GM03348 (cell line): ENCODE measurements at regions not wholly inside any gene's neighbourhood (a gene's known extent, or its start where the extent isn't known, plus 50 kb on each side); places are given as distances from the start of the nearest gene placed in this dataset.
"Not testable (repeated sequence)": the region's sequence is repeated elsewhere in the genome, so short reads cannot be mapped to it uniquely, and the experiment has no call there.

ENCODE experiments used
- DNase-seq: peaks from one replicate; pipeline ENCODE4 v3.0.0; 2012; ENCODE audit warnings: low spot score

DNA sequence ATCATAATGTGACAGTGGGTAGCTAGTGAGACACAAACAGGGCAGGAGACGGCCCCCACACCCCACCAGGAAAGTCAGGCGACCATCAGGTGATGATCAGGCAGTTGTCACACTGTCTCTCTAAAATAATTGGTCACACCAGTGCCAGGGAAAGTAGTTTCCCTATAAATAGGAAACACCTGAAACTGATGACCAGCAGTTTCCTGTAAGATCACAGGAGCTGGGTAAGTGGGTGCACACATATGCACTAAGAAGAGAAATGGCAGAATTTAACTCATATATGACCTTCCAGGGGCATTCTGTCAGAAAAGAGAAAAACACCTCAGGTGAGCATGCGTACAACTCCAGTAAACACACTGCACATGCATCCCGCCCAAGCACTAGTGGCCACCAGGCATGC is 620.5 kb upstream of the GHITM start:
- DNase-seq = no peak

DNA sequence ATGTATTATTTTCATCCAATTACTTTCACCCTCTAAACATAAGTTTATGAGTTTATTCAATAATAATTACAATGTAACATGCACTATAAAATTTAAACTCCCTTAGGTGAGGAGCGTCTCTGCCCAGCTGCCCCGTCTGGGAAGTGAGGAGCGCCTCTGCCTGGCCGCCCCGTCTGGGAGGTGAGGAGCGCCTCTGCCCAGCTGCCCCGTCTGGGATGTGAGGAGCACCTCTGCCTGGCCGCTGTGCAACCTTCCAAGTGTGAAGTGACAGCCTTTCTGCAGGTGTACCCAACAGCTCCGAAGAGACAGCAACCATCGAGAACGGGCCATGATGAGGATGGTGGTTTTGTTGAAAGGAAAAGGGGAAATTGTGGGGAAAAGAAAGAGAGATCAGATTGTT is 618.9 kb upstream of the GHITM start:
- not testable (repeated sequence) for DNase-seq

DNA sequence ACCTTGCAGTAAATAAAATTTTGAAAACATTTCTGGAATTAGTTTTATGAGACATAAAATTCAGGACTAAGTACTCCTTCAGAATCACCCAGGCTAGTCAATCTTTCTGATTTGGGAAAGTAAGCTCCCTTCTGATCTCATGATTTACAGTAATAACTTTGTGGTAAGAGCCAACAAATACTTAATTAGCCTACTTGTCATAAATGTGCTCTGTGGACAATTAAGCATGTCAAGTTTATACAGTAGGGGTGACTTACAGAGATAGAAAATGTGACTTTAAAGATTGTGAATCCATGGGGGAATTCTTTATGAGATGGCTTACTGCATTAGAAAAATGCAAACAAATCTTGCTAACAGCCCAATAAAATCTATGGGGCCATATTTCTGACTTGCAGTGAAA is 616.9 kb upstream of the GHITM start:
- no peak for DNase-seq

DNA sequence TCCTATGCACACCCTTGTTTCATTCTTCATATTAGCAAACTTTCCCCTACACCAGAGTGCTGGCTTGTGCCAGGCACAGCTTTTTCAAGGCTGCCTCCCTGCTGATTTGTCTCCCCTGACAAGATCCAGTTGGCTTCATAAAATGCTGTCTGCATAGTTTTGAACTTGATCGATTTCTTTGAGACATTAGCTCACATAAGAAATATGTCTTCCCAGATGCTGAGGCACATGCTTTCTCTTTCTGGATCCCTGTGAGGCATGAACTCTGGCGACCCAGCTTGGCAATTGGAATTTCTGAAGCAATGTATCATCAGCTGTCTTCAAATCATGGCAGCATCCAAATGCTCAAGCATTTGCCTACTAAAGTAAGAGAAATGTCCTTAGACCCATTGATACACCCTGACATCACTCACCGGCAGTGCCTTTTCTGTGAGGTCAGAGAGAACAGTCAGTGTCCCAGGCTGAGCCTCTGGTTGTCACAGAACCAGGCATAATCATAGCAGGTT is 616.4 kb upstream of the GHITM start:
- no peak for DNase-seq

DNA sequence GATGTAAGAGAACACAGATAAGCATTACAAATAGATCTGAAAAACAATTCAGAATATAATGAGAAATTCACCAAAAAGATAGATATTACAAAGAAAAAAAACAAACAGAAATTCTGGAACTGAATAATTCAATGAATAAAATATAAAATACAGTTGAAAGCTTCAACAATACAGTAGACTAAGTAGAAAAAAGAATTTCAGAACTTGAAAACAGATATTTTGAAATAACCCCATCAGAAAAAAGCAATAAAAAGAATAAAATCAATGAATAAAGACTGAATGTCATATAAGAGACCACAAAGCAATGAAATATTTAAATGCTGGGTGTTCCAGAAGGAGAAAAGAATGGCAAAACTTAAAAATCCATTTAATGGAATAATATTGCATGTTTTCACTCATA is 611.4 kb upstream of the GHITM start:
- no peak for DNase-seq

DNA sequence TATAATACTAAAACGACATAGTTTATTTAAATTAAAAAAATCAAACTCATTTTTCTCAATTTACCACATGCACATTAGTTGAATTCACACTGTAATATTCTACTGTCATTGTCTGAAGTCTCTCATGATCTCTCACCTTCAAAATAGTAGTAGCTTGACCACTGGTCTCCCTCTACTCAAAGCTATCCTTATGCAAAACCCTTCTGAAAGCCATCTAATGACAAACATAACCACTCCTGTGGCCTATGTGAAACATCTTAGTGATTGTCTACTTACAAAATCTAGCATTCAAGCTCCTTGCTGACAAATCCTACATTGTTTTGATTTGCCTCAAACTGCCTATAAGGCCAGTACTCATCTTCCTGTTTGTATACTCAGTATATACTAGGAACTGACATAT is 606.0 kb upstream of the GHITM start:
- DNase-seq = no peak

DNA sequence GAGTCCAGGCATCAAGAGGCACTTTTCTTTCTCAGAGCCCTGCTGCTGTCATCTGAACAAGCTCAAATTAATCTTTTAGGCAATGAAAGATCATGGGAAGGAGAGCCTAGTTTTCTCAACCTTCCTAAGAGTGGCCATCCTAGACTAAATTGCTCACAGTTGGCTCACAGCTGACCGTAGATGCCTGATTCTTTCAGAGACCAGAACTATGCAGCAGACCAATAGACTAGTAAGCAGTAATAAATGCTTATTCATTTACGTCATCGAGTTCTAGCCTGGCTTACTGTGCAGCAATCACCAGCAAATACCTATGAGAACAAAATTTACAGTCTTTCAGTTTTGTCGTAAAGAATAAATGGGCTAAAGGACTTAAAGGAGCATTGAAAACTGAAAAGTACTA is 602.9 kb upstream of the GHITM start:
- DNase-seq = no peak

DNA sequence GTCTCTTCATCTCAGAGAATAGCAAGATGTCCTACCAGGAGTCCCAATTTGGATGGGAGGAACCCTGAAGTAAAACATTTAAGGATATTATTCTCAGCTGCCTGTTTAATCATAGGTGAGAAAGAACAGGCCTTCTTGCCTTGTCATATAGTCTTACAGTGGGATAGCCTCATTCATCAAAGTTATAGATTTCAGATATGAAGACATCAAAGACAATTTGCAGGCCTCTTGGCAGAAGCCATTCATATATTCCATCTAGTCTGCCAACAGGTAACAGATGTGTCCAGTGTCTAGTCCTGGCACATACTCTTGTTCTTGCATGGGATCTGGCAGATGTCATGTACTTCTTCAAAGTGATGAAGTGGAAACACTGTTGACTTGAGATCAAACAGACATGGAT is 601.3 kb upstream of the GHITM start:
- no peak for DNase-seq

DNA sequence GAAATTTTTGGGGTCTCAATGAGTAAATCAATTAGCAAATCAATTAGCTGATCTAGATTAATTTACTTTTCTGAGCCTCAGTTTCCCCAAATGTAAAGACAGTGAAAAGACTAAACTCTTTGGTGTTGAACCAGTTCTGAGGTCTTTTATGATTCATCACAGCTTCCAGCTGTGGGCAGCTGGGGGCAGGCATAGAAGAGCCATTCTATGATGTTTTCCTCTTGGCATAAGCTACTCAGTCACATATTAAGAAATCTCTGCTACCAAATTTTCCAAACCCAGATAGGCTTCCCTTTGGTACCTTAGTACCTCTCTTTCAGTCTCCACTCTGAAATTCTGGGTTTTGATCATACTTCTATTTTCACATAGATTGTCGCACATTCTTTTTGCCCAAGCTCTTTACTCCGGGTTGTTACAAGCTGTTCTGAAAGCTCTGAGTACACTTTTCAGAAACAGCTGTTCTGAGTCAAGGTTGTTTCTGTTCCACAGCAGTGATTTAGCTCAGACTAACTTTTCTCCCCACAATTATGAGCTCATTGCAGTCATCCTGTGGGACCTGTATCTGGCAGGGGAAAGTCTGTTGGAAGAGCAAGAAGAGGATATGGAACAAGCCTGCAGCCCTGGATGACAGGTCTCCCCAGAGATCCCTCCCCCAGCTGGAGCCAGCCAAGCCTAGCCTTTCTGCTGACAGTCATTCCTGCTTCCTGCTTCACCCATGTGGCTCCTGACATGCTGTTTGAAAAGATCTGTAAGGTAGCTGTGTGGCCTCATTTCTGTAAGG is 599.6 kb upstream of the GHITM start:
- no peak for DNase-seq

DNA sequence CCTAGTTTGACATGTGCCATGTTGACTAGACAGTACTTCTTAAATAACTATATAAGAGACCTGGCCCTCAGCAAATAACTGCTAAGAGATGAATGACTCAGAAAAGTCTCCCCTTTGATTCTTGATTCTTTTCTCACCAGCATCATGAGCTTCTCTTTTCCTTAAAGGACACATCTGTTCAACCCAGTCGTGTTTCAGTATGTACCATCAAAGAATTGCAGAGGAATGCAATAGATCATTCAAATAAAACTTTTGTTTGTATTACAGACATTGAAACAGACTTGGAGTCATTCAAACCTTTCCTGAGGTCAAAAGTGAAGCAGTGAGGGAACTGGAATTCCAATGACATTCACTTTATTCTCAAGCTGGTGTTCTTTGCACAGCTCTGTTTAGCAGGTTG is 598.3 kb upstream of the GHITM start:
- DNase-seq = no peak

DNA sequence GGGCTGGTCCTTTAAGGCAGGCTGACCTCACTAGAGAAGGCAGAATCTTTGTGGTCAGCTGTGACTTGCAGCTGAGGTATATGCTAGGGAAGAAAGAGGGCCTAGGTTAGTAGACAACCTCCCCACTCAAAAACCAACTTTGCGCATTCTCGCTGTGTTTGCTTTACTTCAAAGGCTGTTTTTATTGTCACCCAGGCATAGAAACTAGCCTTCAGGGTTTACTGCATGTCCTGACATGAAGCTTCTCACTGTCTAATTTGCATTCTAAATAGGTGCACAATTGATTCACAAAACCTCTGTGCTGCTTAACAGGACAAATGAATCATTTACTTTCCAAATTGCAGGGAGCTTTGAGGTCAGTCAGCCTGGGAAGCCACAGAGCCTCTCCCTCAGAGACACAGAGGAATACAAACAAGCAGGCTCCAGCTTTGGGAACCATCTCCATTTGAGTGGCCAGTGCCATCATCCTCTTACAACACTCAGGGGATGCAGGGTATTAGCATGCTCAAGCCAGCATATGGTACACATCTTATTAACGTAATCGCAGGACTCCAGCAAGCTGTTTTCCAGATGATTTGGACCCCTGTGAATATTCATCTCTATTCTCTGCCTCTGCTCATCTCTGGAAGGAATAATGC is 596.4 kb upstream of the GHITM start:
- DNase-seq = no peak

DNA sequence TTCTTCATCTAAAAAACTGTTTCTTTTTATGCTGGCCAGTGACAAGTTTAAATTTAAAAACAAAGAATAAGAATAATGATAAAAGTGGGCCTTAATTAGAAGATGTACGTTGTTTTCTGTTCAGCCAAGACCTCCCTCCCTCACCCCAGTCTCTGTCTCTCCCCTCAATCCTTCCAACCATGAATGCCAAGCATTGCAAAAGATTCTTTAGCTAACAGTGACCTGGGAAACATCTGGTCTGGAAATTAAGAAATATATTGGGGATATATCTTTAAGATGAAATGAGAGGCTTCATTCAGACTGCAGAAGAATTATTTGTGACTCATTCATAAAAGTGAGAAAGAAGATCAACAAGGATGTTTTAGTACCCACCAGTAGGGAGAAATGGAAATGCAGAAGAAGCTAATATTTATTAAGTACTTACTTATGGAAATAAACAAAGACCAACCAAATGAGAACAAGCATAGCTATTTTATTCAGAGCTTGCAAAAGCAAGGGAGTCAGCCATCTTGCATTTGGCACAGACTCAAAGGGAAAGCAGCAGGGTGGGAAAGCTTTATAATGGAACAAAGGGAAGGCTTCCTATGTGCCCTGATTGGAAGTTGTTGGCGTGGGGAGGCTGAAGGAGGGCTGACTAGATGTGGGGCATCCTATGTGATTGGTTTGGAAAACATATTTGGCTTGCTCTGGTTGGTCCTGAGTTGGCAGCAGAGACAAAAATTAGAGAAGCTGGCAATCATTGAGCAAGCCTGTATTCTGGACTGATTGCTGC is 595.4 kb upstream of the GHITM start:
- no peak for DNase-seq

DNA sequence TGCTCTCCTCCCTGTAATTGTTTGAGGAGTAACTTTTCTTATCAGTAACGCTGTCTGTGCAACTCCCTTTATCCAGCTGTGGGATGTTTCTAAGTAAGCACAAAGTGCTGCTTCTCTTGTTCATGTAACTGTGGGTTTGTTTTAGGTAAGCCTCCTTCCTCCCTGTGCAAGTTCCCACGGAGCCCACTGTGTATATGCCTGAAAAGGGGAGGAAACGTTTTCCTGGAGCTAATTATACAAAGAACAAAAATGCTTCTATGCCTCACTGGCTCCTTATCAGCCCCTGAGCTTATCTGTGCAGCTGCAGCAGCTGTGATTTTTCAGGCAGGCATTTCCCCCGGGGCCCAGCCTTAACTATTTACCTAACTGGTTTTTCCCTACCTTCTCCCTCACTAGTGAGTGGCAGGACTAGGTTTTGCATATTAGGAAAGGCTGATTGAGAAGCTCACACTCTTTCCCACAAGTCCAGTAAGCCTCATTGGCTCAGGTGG is 593.4 kb upstream of the GHITM start:
- DNase-seq = no peak

DNA sequence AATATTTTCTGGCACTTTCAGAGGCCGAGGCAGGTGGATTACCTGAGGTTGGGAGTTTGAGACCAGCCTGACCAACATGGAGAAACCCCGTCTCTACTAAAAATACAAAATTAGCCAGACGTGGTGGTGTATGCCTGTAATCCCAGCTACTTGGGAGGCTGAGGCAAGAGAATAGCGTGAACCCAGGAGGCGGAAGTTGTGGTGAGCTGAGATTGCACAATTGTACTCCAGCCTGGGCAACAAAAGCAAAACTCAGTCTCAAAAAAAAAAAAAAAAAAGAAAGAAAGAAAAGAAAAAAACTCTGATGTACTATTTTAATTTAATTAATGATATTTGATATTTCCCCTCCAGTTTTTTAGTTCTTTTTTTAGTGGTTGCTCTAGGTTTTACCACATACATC is 588.1 kb upstream of the GHITM start:
- DNase-seq = not testable (repeated sequence)

DNA sequence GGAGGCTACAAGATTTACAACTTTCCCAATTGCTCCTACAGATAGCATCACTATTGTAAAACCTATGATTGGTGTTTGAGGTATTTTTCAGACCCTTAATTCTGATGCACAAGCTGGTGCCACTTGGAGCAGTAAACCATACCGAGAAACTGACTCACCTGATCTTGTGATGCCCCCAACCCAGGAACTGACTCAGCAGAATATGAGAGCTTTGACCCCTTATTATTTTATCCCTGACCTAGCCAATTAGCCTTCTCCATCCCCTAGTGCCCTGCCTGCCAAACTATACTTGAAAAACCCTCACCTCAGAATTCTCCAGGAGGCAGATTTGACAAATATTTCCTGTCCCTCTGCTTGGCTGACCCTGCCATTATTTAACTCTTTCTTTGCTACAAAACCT is 585.9 kb upstream of the GHITM start:
- no peak for DNase-seq

DNA sequence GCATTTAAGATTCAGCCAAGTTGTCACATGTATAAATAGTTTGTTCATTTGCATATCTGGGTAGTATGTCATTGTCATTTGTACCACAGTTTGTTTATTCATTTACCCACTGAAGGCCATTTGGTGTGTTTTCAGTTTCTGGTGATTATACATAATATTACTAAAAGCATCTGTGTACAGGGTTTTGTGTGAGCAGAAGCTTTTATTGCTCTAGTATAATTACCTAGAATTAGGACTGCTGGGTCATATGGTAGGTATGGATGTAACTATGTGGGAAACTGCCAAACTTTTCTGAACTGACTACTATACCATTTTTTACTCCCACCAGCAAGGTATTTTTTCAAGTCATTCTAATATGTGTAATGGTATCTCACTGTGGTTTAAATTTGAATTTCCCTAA is 584.0 kb upstream of the GHITM start:
- no peak for DNase-seq

DNA sequence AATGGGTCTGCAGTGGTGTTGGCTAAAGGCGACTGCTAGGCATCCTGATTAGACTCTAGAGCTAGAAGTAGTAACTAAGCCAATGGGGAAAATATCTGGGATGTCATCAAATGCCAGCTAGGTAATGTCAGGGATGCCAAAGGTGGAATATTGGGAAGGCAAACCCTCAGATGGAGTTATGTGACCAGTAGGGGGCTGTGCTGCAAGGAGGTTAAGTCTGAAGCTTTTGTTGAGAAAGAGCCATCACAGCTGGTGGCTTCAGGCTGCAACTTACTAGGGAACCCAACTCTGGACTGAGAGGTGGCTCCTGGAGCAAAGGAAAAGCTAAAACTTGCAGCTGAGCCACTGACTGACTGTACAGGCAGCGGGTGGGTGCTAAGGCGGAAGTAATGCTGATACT is 576.9 kb upstream of the GHITM start:
- DNase-seq = no peak

DNA sequence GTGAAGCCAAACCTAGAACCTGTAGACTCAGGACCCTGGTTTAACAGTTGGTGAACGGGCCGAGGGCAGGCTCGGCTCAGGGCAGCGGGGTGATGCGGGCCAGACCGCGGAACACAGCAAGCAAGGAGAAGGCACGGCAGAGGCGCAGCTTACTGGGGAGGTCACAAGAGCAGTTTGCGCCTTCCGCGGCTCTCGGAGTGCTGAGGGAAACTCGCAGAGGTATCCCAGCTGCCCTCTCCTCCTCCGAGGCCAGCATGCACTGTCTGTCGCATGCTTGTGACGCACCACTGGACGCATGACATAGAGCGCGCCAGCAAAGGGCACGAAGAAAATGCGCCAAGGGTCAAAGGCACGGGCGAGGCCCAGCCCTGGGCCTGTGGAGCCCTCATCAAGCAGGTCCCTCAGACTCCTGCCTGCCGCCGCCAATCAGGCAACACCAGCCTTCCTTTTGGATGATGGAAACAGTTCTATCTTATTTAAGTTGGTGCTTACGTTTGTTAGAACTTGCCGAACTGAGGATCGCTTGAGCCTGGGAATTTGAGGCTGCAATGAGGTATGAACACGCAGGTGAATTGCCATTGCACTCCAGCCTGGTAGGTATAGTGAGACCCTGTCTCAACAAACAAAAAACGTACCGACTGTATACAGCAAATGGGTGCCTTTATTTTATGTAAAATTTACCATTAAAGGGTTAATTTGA is 574.3 kb upstream of the GHITM start:
- DNase-seq = no peak

DNA sequence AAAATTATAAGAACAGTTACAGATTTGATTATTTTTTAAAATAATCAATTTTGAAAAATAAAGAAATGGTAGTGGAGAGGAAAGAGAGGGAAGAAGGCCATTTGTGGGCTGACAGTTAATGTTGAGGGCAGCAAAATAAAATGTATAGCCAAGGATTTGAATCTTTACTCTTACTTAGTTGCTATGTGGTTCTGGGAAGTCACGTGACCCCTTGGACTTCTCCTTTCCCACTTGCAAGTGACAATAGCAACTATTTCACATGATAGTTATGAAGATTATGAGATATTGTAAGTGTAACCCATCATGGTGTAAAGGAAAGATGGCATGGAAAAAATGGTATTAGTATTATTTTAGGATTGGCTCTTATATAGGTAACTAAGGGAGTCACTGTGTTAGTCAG is 567.3 kb upstream of the GHITM start:
- no peak for DNase-seq

DNA sequence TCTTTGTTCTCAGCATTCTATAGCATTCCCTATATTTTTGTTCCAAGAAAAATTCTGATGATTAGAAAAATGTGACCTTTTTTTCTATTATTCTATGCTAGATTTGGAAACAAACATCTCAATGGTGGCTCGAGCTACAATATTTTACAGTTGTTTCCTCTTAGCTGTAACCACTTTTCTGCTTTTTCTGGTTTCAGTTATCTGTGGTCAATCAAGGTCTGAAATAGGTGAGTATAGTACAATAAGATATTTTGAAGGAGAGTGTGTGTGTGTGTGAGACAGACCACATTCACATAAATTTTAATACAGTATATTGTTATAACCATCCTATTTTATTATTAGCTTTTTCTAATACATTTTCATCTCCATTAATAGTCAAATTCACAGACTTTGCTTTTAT is 564.5 kb upstream of the GHITM start:
- DNase-seq = no peak

DNA sequence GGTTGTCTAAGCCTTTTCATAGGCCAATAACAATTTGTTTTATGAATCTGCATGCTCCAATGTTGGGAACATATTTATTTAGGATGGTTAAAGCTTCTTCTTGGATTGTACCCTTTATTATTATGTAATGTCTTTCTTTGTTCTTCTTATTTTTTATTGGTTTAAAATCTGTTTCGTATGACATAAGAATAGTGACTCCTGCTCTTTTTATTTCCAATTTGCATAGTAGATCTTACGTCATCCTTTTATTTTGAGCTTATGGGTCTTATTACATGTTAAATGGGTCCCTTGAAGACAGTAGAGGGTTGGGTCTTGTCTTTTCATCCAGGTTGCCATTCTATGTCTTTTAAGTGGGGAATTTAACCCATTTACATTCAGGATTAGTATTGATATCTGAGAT is 561.9 kb upstream of the GHITM start:
- no peak for DNase-seq

DNA sequence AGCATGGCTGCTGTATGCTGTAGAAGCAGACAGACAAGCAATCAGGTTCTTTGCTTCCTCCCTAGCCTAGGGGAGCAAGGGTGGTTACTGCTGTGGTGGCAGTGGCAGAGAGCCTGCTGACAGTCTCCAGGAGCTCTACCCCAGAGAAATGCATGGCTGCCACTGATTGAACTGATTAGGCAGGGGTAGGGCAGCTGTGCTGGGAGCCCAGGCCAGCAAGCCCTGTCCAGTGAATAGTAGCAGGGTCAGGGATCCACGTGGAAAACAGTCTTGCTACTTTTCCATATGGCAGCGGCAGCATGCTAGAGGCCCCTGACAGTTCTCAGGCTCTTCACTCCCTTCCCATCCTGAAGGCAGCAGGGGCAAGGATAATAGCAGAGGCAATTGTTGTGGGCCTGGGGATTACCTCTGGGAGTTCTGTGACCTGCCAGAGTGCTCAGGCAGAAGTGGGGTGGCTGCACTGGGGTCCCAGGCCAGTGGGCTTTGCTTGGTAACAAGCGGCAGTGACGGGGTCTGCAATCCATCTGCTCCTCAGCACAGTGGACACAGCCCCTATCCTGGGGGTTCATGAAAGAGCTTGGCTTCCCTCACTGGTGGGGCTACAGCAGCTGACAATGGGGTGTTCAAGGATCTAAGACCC is 558.8 kb upstream of the GHITM start:
- no peak for DNase-seq
